VCaP (cell line): ENCODE measurements at regions not wholly inside any gene's neighbourhood (a gene's known extent, or its start where the extent isn't known, plus 50 kb on each side); places are given as distances from the start of the nearest gene placed in this dataset.

ENCODE experiments used
- H3K27ac ChIP-seq: fragments of 450-650 bp; 2 replicates; pipeline ENCODE4 v1.5.1; 2017
- CTCF ChIP-seq: fragments of 450-650 bp; conservative IDR thresholded peaks from 2 replicates; pipeline ENCODE4 v1.5.1; 2017; ENCODE audit warnings: mild to moderate bottlenecking, moderate library complexity

GRCh38 chrX:9249051-9249846 lies 215.3 kb upstream of the FAM9B start:
- no peak for TF ChIP-seq CTCF
- H3K27ac ChIP-seq = no peak overlapping the region

GRCh38 chrX:9252182-9252581 lies 212.7 kb upstream of the TBL1X start:
- no peak overlapping the region for H3K27ac ChIP-seq
- TF ChIP-seq CTCF = no peak

- no peak for TF ChIP-seq CTCF
- no peak overlapping the region for H3K27ac ChIP-seq
Observed at GRCh38 chrX:9253211-9253610, 211.6 kb upstream of the TBL1X start.

GRCh38 chrX:9257718-9258420 lies 207.0 kb upstream of the TBL1X start:
- TF ChIP-seq CTCF = no peak
- no peak overlapping the region for H3K27ac ChIP-seq

GRCh38 chrX:9258421-9259104 lies 206.3 kb upstream of the TBL1X start:
- no peak overlapping the region for H3K27ac ChIP-seq
- TF ChIP-seq CTCF = no peak

- no peak for TF ChIP-seq CTCF
- H3K27ac ChIP-seq = no peak overlapping the region
Observed at GRCh38 chrX:9260603-9261002, 204.3 kb upstream of the TBL1X start.

- TF ChIP-seq CTCF = no peak
- H3K27ac ChIP-seq = no peak overlapping the region
Observed at GRCh38 chrX:9267415-9267814, 197.4 kb upstream of the TBL1X start.
